IMR-90 (cell line): ENCODE measurements at regions not wholly inside any gene's neighbourhood (a gene's known extent, or its start where the extent isn't known, plus 50 kb on each side); places are given as distances from the start of the nearest gene placed in this dataset.

Experiments used
- ATAC-seq: fragments of 200-7000 bp; cut with Tn5 transposase; 2 replicates; pipeline ENCODE4 v1.9.1; 2020; ENCODE audit warnings: low read depth, mild to moderate bottlenecking, moderate library complexity
- BruUV-seq: library from RNA; stranded (reverse); fragments of 400-500 nt; replicated peaks from 2 replicates; lab custom pipeline; 2021; lab: Mats Ljungman, UMichigan
- CTCF ChIA-PET: fragments of 300-600 bp; formaldehyde crosslinking; extraction: SDS; loops from one replicate; lab custom pipeline; 2021; ENCODE audit warnings: antibody characterized with exemption; lab: Yijun Ruan, JAX
- POLR2A ChIA-PET: fragments of 300-600 bp; sonication (Branson Sonifier 250); formaldehyde crosslinking; loops from one replicate; lab custom pipeline; 2022; ENCODE audit warnings: antibody characterized with exemption; ENCODE audit not compliant: unreplicated experiment; lab: Charles Lee
- DNase-seq: peaks from one replicate; pipeline ENCODE4 v3.0.0; 2013
- H2AFZ ChIP-seq: replicated peaks from 2 replicates; pipeline ENCODE3; 2013; ENCODE audit warnings: low read length, mild to moderate bottlenecking; ENCODE audit not compliant: poor library complexity
- H2AK5ac ChIP-seq: 2 replicates; pipeline ENCODE4 v1.6.1; 2013; ENCODE audit warnings: low read depth, low read length, inconsistent platforms
- H2AK9ac ChIP-seq: replicated peaks from 2 replicates; pipeline ENCODE3; 2013; ENCODE audit warnings: mild to moderate bottlenecking, low read depth, low read length, moderate library complexity; ENCODE audit not compliant: poor library complexity
- H2BK120ac ChIP-seq: 2 replicates; pipeline ENCODE4 v1.6.1; 2013; ENCODE audit warnings: low read depth, low read length, inconsistent platforms
- H2BK15ac ChIP-seq: 3 replicates; pipeline ENCODE4 v1.6.1; 2013; ENCODE audit warnings: low read depth, low read length, inconsistent platforms
- H2BK20ac ChIP-seq: 2 replicates; pipeline ENCODE4 v1.6.1; 2013; ENCODE audit warnings: low read depth, mild to moderate bottlenecking, inconsistent platforms, low read length, moderate library complexity
- H2BK5ac ChIP-seq: 2 replicates; pipeline ENCODE4 v1.6.1; 2013; ENCODE audit warnings: mild to moderate bottlenecking, low read depth, low read length, inconsistent platforms; ENCODE audit not compliant: poor library complexity, severe bottlenecking
- H3K14ac ChIP-seq: replicated peaks from 2 replicates; pipeline ENCODE4 v1.6.1; 2013; ENCODE audit warnings: low read depth, low read length, inconsistent platforms
- H3K18ac ChIP-seq: 2 replicates; pipeline ENCODE4 v1.6.1; 2013; ENCODE audit warnings: low read depth, low read length, control low read depth
- H3K23ac ChIP-seq: 2 replicates; pipeline ENCODE4 v1.6.1; 2013; ENCODE audit warnings: low read depth, low read length, inconsistent platforms
- H3K27ac ChIP-seq: 2 replicates; pipeline ENCODE4 v1.5.1; 2013; ENCODE audit warnings: mild to moderate bottlenecking, control low read depth, low read length; ENCODE audit not compliant: insufficient read depth
- H3K27me3 ChIP-seq: 2 replicates; pipeline ENCODE4 v1.6.1; 2013; ENCODE audit warnings: low read length; ENCODE audit not compliant: control insufficient read depth, insufficient read depth
- H3K36me3 ChIP-seq: 2 replicates; pipeline ENCODE4 v1.6.1; 2013; ENCODE audit warnings: low read length, mixed read lengths; ENCODE audit not compliant: control insufficient read depth, insufficient read depth
- H3K4ac ChIP-seq: 2 replicates; pipeline ENCODE4 v1.6.1; 2013; ENCODE audit warnings: low read depth, low read length, inconsistent platforms
- H3K4me1 ChIP-seq: 2 replicates; pipeline ENCODE4 v1.6.1; 2013; ENCODE audit warnings: low read length, mixed read lengths; ENCODE audit not compliant: control insufficient read depth, insufficient read depth
- H3K4me2 ChIP-seq: 2 replicates; pipeline ENCODE4 v1.6.1; 2013; ENCODE audit warnings: low read depth, mild to moderate bottlenecking, control low read depth, low read length, moderate library complexity
- H3K4me3 ChIP-seq: 2 replicates; pipeline ENCODE4 v1.5.1; 2013; ENCODE audit warnings: low read depth, mild to moderate bottlenecking, control low read depth, low read length, moderate library complexity; ENCODE audit not compliant: insufficient read depth
- H3K56ac ChIP-seq: 2 replicates; pipeline ENCODE4 v1.6.1; 2013; ENCODE audit warnings: low read length, inconsistent platforms; ENCODE audit not compliant: insufficient read depth; ENCODE audit errors: extremely low read depth
- H3K79me1 ChIP-seq, 2 experiments: 2 replicates each; pipeline ENCODE4 v1.6.1; 2013; ENCODE audit warnings: low read length in 2 of 2, inconsistent platforms in 1 of 2, low read depth in 1 of 2
- H3K9ac ChIP-seq: 2 replicates; pipeline ENCODE4 v1.6.1; 2013; ENCODE audit warnings: low read depth, low read length, control low read depth
- H3K9me1 ChIP-seq: 2 replicates; pipeline ENCODE4 v1.6.1; 2013; ENCODE audit warnings: low read length, inconsistent platforms; ENCODE audit not compliant: insufficient read depth
- H3K9me3 ChIP-seq: 2 replicates; pipeline ENCODE4 v1.6.1; 2013; ENCODE audit warnings: low read length; ENCODE audit not compliant: control insufficient read depth, insufficient read depth
- H4K20me1 ChIP-seq: 2 replicates; pipeline ENCODE4 v1.6.1; 2013; ENCODE audit warnings: low read length, inconsistent platforms; ENCODE audit not compliant: insufficient read depth
- H4K5ac ChIP-seq: 2 replicates; pipeline ENCODE4 v1.6.1; 2013; ENCODE audit warnings: mild to moderate bottlenecking, low read depth, low read length, control low read depth
- H4K8ac ChIP-seq, 2 experiments: 2 replicates each; pipeline ENCODE4 v1.6.1; 2013; ENCODE audit warnings: low read depth in 2 of 2, low read length in 2 of 2, control low read depth in 1 of 2, inconsistent platforms in 1 of 2
- H4K91ac ChIP-seq: 2 replicates; pipeline ENCODE4 v1.6.1; 2013; ENCODE audit warnings: low read depth, low read length, inconsistent platforms; ENCODE audit not compliant: insufficient read depth
- BHLHE40 ChIP-seq: fragments of 150-350 bp; IDR thresholded peaks from 2 replicates; pipeline ENCODE4 v1.6.1; 2016; ENCODE audit warnings: mild to moderate bottlenecking, low read depth, low read length
- CEBPB ChIP-seq: IDR thresholded peaks from 2 replicates; pipeline ENCODE4 v1.6.1; 2012; ENCODE audit warnings: low read depth, low read length, improper control_type of control experiment
- CHD1 ChIP-seq: IDR thresholded peaks from 2 replicates; pipeline ENCODE4 v1.6.1; 2012; ENCODE audit warnings: low read depth, low read length, improper control_type of control experiment
- CTCF ChIP-seq: conservative IDR thresholded peaks from 2 replicates; pipeline ENCODE4 v1.5.1; 2012; ENCODE audit warnings: mild to moderate bottlenecking, low read depth, low read length, improper control_type of control experiment
- ELK1 ChIP-seq: fragments of 150-350 bp; IDR thresholded peaks from 2 replicates; pipeline ENCODE4 v1.6.1; 2016; ENCODE audit warnings: low read depth, mild to moderate bottlenecking, low read length, moderate library complexity, borderline replicate concordance
- FOS ChIP-seq: fragments of 150-350 bp; IDR thresholded peaks from 2 replicates; pipeline ENCODE4 v1.6.1; 2016; ENCODE audit warnings: low read depth, low read length
- MAFK ChIP-seq: IDR thresholded peaks from 2 replicates; pipeline ENCODE4 v1.6.1; 2012; ENCODE audit warnings: low read depth, low read length, improper control_type of control experiment
- MAZ ChIP-seq: IDR thresholded peaks from 2 replicates; pipeline ENCODE4 v1.6.1; 2012; ENCODE audit warnings: low read depth, mild to moderate bottlenecking, low read length, improper control_type of control experiment, moderate library complexity, borderline replicate concordance
- MXI1 ChIP-seq: IDR thresholded peaks from 2 replicates; pipeline ENCODE4 v1.6.1; 2012; ENCODE audit warnings: low read depth, mild to moderate bottlenecking, low read length, moderate library complexity, borderline replicate concordance
- NFE2L2 ChIP-seq: fragments of 150-350 bp; IDR thresholded peaks from 2 replicates; pipeline ENCODE4 v1.6.1; 2016; ENCODE audit warnings: low read depth, mild to moderate bottlenecking, low read length
- POLR2A ChIP-seq: IDR thresholded peaks from 2 replicates; pipeline ENCODE4 v1.6.1; 2012; ENCODE audit warnings: mild to moderate bottlenecking, low read depth, low read length
- RAD21 ChIP-seq: IDR thresholded peaks from 2 replicates; pipeline ENCODE4 v1.6.1; 2012; ENCODE audit warnings: low read length, improper control_type of control experiment
- RCOR1 ChIP-seq: IDR thresholded peaks from 2 replicates; pipeline ENCODE4 v1.6.1; 2012; ENCODE audit warnings: mild to moderate bottlenecking, low read length, improper control_type of control experiment; ENCODE audit not compliant: insufficient replicate concordance
- RFX5 ChIP-seq: IDR thresholded peaks from 2 replicates; pipeline ENCODE4 v1.8.0; 2012; ENCODE audit warnings: low read depth, mild to moderate bottlenecking, low read length, moderate library complexity
- SMC3 ChIP-seq: fragments of 150-350 bp; IDR thresholded peaks from 2 replicates; pipeline ENCODE4 v1.6.1; 2016; ENCODE audit warnings: low read depth, mild to moderate bottlenecking, antibody characterized with exemption, low read length, moderate library complexity
- USF2 ChIP-seq: fragments of 150-350 bp; IDR thresholded peaks from 2 replicates; pipeline ENCODE4 v1.6.1; 2017; ENCODE audit warnings: mild to moderate bottlenecking, antibody characterized with exemption, low read length, low read depth
- WGBS, 2 experiments: methylation state at CpG; one replicate each; pipeline versions ENCODE4 v1.1.5 to v1.1.7; 2013; ENCODE audit warnings: missing lambda C conversion rate in 2 of 2; ENCODE audit not compliant: insufficient read length in 1 of 2; ENCODE audit errors: extremely low coverage in 2 of 2; 5-methylcytosine and 5-hydroxymethylcytosine counted together
- dilution Hi-C: fragments of 300-500 bp; cut with HindIII; formaldehyde crosslinking; loops from one replicate; pipeline ENCODE4 v1.14.3; 2018; ENCODE audit warnings: low sequenced_read_pairs; ENCODE audit not compliant: unreplicated experiment
- in situ Hi-C: fragments of 300-500 bp; cut with MboI; formaldehyde crosslinking; loops from 3 replicates; pipeline ENCODE4 v1.14.3; 2019; ENCODE audit warnings: low sequenced_read_pairs, inconsistent platforms, mixed read lengths
- intact Hi-C: fragments of 100-400 bp; cut with micrococcal nuclease; formaldehyde crosslinking; loops from 2 replicates; pipeline ENCODE4 v1.10.0; 2022

- H3K56ac ChIP-seq: no peak overlapping the region
- CTCF ChIA-PET: interaction anchor here (1.6 kb wide), 1 partner anchor 19 kb away, joined by 4 read pairs; no protein-coding TSS in a partner anchor
- no peak overlapping the region for H2BK120ac ChIP-seq
- 0 out of 2 replicates have a peak, but pooled peaks cover 2% of the 10 kb centered on the region for H3K9me1 ChIP-seq
- POLR2A ChIA-PET: no interaction called here
- no peaks in the 10 kb centered on the region for H3K27me3 ChIP-seq
- no peak overlapping the region for H3K4me3 ChIP-seq
- H4K91ac ChIP-seq: no peak overlapping the region
- H3K79me1 ChIP-seq: no peaks in the 10 kb centered on the region
- in situ Hi-C loops (no loop called here), intact Hi-C loops (no loop called here), dilution Hi-C loops (no loop called here)
- H3K4me2 ChIP-seq: 0 out of 2 replicates have a peak overlapping the region, but pooled peaks have one; percentile 26
- peaks cover 6% of the 10 kb centered on the region for H3K4me1 ChIP-seq
- H2BK15ac ChIP-seq: peak overlapping the region; percentile 86; the same call in 2 of the 3 replicates
- H4K20me1 ChIP-seq: no peaks in the 10 kb centered on the region
- no peaks in the 10 kb centered on the region for H3K36me3 ChIP-seq
- H2AK5ac ChIP-seq: peak overlapping the region; percentile 83
- peak overlapping the region; percentile 71; the same call in 1 of the 2 replicates for H3K27ac ChIP-seq
- peak overlapping the region; percentile 63; the same call in 1 of the 2 replicates for H3K18ac ChIP-seq
- H2AK9ac ChIP-seq: no peak overlapping the region
- no peaks in the 10 kb centered on the region for H3K9me3 ChIP-seq
- TF ChIP-seq ELK1 (no peak), RFX5 (no peak), CTCF (no peak), CEBPB (no peak), MAFK (no peak), NFE2L2 (no peak), USF2 (no peak), FOS (no peak), BHLHE40 (no peak), MAZ (no peak), CHD1 (no peak), POLR2A (no peak), RCOR1 (no peak), SMC3 (no peak), MXI1 (no peak), RAD21 (no peak)
- DNase-seq: no peak
- H2BK20ac ChIP-seq: peak overlapping the region; percentile 55; the same call in 1 of the 2 replicates
- no CpG with 5 or more reads among the region's 1 CpG for WGBS, 2 experiments
- no peak overlapping the region for H3K4ac ChIP-seq
- ATAC-seq: peak; percentile 22
- H4K8ac ChIP-seq: peak overlapping the region; percentile 24 to 83
- H2AFZ ChIP-seq: no peak overlapping the region
- no TSS peak for BruUV-seq
- no peak overlapping the region for H4K5ac ChIP-seq
- H3K23ac ChIP-seq: no peak overlapping the region; the same call in 1 of the 2 replicates
- H3K9ac ChIP-seq: no peak overlapping the region
- peak overlapping the region; percentile 88 for H2BK5ac ChIP-seq
- H3K14ac ChIP-seq: no peak overlapping the region
These were observed 209.4 kb downstream of the RASSF9 start for GRCh38 chr12:85626784-85627171.
